ENCODE measurements at regions not wholly inside any gene's neighbourhood (a gene's known extent, or its start where the extent isn't known, plus 50 kb on each side); places are given as distances from the start of the nearest gene placed in this dataset.

- TF ChIP-seq CTCF (IDR thresholded peaks at IDR 0.05 in 2 of 3, conservative IDR thresholded peaks at IDR 0.05 in 1 of 3; ENCODE audit: insufficient read depth in 2 of 3, low read depth in 1 of 3, low read length in 3 of 3) (no peak), ZNF318 (IDR thresholded peaks at IDR 0.05; ENCODE audit: borderline replicate concordance in 1 of 2, low read depth in 1 of 2) (no peak), POLR2A (conservative IDR thresholded peaks at IDR 0.05) (no peak), POLR2AphosphoS5 (IDR thresholded peaks at IDR 0.05; ENCODE audit: control insufficient read depth, insufficient read depth, low read depth, low read length) (no peak), MAX (CRISPR knock-in tag; IDR thresholded peaks at IDR 0.05) (no peak), NEUROD1 (IDR thresholded peaks at IDR 0.05; ENCODE audit: borderline replicate concordance, low read depth, low read length, partially characterized antibody) (no peak), ELK1 (CRISPR knock-in tag; IDR thresholded peaks at IDR 0.05) (no peak), CBFB (CRISPR knock-in tag; IDR thresholded peaks at IDR 0.05) (no peak), ZNF263 (CRISPR knock-in tag; IDR thresholded peaks at IDR 0.05; ENCODE audit: borderline replicate concordance) (no peak), ZNF316 (IDR thresholded peaks at IDR 0.05) (no peak), EZH2 (IDR thresholded peaks at IDR 0.05; ENCODE audit: borderline replicate concordance, low read depth, low read length) (no peak), HOMEZ (CRISPR knock-in tag; IDR thresholded peaks at IDR 0.05) (no peak), NFIC (IDR thresholded peaks at IDR 0.05) (no peak)
These were observed 181.5 kb upstream of the ID2 start for GRCh38 chr2:8500124-8501054.

Data from K562 (cell line).